Type B pancreatic cell (in vitro differentiated cells): ENCODE measurements at regions not wholly inside any gene's neighbourhood (a gene's known extent, or its start where the extent isn't known, plus 50 kb on each side); places are given as distances from the start of the nearest gene placed in this dataset.

Source experiments
- DNase-seq: peaks from one replicate; pipeline ENCODE4 v3.0.0; 2021; ENCODE audit warnings: mixed read lengths; ENCODE audit not compliant: unreplicated experiment; ENCODE audit errors: extremely low spot score
- H3K27ac Mint-ChIP-seq: 2 replicates; pipeline ENCODE4 v1.8.0; 2021; ENCODE audit warnings: mild to moderate bottlenecking, mixed read lengths
- H3K27me3 Mint-ChIP-seq: 2 replicates; pipeline ENCODE4 v1.8.0; 2021; ENCODE audit warnings: mixed read lengths
- H3K36me3 Mint-ChIP-seq: 2 replicates; pipeline ENCODE4 v1.8.0; 2021; ENCODE audit warnings: mixed read lengths
- H3K4me1 Mint-ChIP-seq: one replicate; pipeline ENCODE4 v1.8.0; 2021; ENCODE audit warnings: mixed read lengths; ENCODE audit not compliant: unreplicated experiment
- H3K4me3 Mint-ChIP-seq: 2 replicates; pipeline ENCODE4 v1.8.0; 2021; ENCODE audit warnings: mild to moderate bottlenecking, mixed read lengths
- H3K9me3 Mint-ChIP-seq: 2 replicates; pipeline ENCODE4 v1.8.0; 2021; ENCODE audit warnings: mixed read lengths
- TF ChIP-seq, protein P1 (sequence below): fragments of 200-600 bp; sonication (generic); conservative IDR thresholded peaks from 2 replicates; pipeline ENCODE4 v1.5.0; 2021; ENCODE audit warnings: antibody characterized with exemption, mild to moderate bottlenecking

DNA sequence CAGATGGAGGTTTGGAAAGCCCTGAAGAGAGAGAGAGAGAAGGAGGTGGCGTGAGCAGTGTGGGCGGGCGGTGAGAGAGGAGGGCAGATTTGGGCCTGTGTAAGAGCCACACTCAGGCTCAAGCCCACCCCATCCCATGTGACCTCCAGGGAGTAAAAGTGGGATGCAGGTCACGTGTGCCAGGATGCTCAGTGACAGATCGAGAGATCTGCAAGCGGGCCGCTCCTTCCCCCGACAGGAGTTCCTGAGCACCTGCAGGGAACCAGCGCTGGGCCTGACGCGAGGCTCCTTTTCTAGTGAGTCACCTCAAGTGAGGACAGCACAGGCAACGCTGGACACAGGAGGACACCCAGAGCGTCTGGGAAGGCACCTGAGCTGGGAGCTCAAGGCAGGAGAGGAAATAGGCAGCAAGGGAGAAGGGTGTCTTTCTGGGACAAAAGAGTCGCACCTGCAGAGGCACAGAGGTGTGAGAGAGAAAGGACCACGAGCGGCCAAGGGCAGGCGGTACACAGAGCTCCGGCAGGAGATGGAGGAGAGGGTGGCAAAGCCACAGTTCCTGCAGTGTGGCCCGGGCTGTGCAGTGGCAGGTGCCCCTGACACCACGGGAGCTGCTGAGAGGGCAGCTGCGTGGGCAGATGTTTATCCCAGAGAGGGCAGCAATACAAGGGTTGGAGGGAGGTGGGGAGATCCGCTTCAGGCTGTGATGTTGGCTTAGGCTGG lies 1294.8 kb downstream of the TBC1D22A start:
- Mint-ChIP-seq H3K27ac (no peak overlapping the region), H3K27me3 (peaks cover 27% of the 10 kb centered on the region)
- TF ChIP-seq, protein P1, sequence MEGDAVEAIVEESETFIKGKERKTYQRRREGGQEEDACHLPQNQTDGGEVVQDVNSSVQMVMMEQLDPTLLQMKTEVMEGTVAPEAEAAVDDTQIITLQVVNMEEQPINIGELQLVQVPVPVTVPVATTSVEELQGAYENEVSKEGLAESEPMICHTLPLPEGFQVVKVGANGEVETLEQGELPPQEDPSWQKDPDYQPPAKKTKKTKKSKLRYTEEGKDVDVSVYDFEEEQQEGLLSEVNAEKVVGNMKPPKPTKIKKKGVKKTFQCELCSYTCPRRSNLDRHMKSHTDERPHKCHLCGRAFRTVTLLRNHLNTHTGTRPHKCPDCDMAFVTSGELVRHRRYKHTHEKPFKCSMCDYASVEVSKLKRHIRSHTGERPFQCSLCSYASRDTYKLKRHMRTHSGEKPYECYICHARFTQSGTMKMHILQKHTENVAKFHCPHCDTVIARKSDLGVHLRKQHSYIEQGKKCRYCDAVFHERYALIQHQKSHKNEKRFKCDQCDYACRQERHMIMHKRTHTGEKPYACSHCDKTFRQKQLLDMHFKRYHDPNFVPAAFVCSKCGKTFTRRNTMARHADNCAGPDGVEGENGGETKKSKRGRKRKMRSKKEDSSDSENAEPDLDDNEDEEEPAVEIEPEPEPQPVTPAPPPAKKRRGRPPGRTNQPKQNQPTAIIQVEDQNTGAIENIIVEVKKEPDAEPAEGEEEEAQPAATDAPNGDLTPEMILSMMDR = no peak

DNA sequence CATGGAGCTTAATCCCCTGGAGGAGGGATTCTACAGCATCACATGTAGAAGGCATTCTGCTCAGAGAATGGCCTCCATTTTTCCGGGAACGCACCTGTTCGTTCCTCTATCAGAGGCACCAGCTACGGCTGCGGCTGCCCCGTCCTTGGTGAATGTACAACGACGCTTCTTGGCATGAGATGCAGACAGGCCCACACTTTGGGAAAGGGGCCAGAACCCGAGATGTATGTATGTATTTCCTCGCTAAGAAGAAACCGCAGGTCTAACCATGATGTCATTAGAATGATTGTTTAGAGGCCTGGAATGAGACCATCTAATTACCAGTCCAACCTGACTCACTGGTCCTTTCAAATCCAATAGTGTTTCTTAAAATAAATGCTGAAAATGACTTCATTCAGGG lies 1293.4 kb downstream of the TBC1D22A start:
- Mint-ChIP-seq H3K9me3 (no peaks in the 10 kb centered on the region), H3K27ac (no peak overlapping the region), H3K27me3 (peaks cover 20% of the 10 kb centered on the region), H3K4me3 (no peak overlapping the region), H3K4me1 (no peaks in the 10 kb centered on the region), H3K36me3 (no peaks in the 10 kb centered on the region)
- TF ChIP-seq, protein P1 = no peak
- DNase-seq = peak; percentile 24

More for the DNA sequence above, 1294.8 kb downstream of the TBC1D22A start:
- peak; percentile 16 for DNase-seq
- no peaks in the 10 kb centered on the region for H3K36me3 Mint-ChIP-seq
- no peaks in the 10 kb centered on the region for H3K4me1 Mint-ChIP-seq
- H3K4me3 Mint-ChIP-seq = no peak overlapping the region
- H3K9me3 Mint-ChIP-seq = no peaks in the 10 kb centered on the region

DNA sequence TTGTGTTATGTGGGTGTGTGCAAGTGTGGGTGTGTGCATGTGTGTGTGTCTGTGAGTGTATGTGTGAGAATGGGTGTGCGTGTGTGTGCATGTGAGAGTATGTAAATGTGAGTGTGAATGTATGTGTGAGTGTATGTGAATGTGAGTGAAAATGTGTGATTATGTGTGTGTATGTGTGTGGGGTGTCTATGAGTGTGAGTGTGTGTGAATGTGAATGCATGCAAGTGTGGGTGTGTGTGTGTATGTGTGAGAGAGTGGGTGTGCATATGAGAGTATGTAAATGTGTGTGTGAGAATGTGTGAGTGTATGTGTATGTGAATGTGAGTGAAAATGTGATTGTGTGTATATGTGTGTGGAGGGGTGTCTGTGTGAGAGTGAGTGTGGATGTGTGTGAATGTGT lies 1292.7 kb downstream of the TBC1D22A start:
- DNase-seq = no peak
- H3K9me3 Mint-ChIP-seq = no peaks in the 10 kb centered on the region
- no peak overlapping the region for H3K4me3 Mint-ChIP-seq
- H3K27ac Mint-ChIP-seq = no peak overlapping the region
- H3K4me1 Mint-ChIP-seq = no peaks in the 10 kb centered on the region
- no peaks in the 10 kb centered on the region for H3K36me3 Mint-ChIP-seq
- TF ChIP-seq, protein P1 = no peak
- peaks cover 15% of the 10 kb centered on the region for H3K27me3 Mint-ChIP-seq

DNA sequence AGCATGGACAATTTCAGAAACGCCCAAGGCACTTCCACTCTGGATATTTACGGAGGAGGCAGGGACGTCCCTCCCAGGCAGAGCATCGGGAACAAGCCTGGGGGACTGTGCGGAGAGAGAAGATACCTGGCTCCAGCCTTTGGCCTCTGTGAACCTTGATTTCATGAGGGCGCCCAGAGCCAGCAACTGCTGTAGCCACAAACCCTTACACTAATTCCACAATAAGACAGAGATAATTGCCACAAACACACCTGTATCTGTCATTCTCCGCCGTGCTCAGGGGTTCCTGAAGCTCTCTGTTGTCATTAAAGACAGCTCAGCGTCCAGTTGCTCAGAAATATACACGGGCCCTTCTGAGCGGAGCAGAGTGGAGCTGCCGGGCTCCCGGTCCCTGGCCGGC lies 1292.1 kb downstream of the TBC1D22A start:
- peak; percentile 48 for DNase-seq
- peaks cover 15% of the 10 kb centered on the region for H3K27me3 Mint-ChIP-seq
- no peaks in the 10 kb centered on the region for H3K4me1 Mint-ChIP-seq
- H3K4me3 Mint-ChIP-seq = no peak overlapping the region
- TF ChIP-seq, protein P1 = no peak
- H3K9me3 Mint-ChIP-seq = no peaks in the 10 kb centered on the region
- no peak overlapping the region for H3K27ac Mint-ChIP-seq
- no peaks in the 10 kb centered on the region for H3K36me3 Mint-ChIP-seq

DNA sequence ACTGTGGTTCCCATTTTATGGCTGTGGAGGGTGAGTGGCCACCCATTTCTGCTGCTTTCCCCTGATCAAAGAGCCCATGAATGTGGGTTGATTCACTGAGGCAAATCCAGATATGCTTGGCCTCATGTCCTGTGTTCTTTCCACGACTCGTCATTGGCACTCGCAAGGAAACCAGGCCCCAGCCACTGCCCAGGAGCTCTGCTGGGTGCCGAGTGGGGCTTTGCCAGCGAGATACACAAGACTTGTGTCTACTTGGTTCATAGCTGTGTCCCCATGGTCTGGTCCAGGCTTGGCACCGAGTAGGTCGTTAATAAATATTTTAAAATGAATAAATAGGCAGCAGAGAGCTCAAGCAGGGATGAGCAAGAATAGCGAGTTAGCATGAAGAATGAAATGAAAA lies 1291.5 kb downstream of the TBC1D22A start:
- TF ChIP-seq, protein P1 = no peak
- H3K36me3 Mint-ChIP-seq = no peaks in the 10 kb centered on the region
- H3K4me3 Mint-ChIP-seq = no peak overlapping the region
- no peaks in the 10 kb centered on the region for H3K9me3 Mint-ChIP-seq
- peaks cover 15% of the 10 kb centered on the region for H3K27me3 Mint-ChIP-seq
- DNase-seq = peak; percentile 34
- no peaks in the 10 kb centered on the region for H3K4me1 Mint-ChIP-seq
- no peak overlapping the region for H3K27ac Mint-ChIP-seq

DNA sequence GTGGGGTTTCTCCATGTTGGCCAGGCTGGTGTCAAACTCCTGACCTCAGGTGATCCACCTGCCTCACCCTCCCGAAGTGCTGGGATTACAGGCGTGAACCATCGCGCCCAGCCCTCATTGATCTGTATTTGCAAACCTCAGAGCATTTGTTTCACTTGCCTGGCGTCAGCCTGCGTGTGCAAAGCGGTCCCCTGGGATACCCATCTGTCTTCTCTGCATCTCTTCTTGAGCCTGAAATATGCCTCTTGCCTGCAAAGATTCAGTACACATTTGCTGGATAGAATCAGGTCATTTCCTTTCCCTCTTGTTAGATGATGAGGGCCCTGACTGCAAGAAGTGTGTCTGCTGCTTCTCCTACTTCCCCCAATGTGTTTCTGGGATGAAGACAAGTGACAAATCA lies 1291.0 kb downstream of the TBC1D22A start:
- Mint-ChIP-seq H3K9me3 (no peaks in the 10 kb centered on the region), H3K4me1 (no peaks in the 10 kb centered on the region), H3K27me3 (peaks cover 15% of the 10 kb centered on the region), H3K4me3 (no peak overlapping the region), H3K36me3 (no peaks in the 10 kb centered on the region), H3K27ac (no peak overlapping the region)
- TF ChIP-seq, protein P1 = no peak
- DNase-seq = peak; percentile 31
